ENCODE measurements at regions not wholly inside any gene's neighbourhood (a gene's known extent, or its start where the extent isn't known, plus 50 kb on each side); places are given as distances from the start of the nearest gene placed in this dataset.

DNA sequence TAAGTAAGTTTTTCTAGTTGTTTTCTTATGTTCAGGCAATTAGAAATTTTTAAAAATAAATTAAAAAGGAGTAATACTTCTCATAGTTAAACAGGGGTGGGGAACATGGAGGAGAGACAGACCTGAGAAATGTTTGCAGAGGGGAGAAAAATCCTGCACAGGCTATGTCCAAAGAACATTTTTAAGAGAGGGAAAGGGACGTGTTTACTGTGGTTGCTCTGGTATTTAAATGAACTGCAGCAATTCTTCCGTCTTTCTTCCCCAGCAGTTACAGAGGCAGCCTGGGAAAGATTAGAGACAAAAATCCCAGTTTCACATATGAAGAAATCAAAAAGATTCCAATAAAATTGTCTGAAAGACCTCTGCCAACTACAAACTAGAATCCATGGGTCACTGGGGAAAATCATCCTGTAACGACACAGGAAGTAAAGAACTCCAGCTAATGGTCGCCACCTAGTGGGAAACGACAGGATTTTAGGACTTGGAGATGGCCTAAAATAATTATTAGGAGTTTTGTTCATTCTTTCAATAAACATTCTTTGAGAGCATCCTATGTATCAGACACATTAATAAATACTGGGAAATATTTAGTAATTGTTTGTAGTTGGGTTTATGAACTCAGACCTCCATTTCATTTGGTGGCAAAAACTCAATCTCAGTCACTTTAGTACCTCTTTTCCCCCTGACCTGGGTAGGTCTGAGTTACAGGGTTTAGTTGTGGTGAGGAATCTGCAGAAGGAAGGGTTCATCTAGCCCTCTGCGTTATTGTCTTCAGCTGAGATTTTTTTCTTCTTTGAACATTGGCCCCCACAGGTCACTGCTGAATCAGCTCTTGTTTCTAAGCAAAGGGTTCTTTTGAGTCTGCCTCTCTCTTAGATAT, 69.9 kb upstream of the GOLIM4 start:
- no peak overlapping the region for H3K4me3 Mint-ChIP-seq
- no peaks in the 10 kb centered on the region for H3K9me3 Mint-ChIP-seq
- H3K27me3 Mint-ChIP-seq, result no peaks in the 10 kb centered on the region
- no peaks in the 10 kb centered on the region for H3K36me3 Mint-ChIP-seq (ENCODE audit: low read depth)
- DNase-seq, result peak; percentile 19
- ChIA-PET POLR2A (no interaction called here), CTCF (interaction anchor here (0.6 to 4.1 kb wide), 3 partner anchors 100 to 119 kb away, joined by 3 to 25 read pairs (median 3); no protein-coding TSS in a partner anchor)
- H3K4me1 Mint-ChIP-seq, result no peaks in the 10 kb centered on the region
- H3K27ac Mint-ChIP-seq, result no peak overlapping the region

DNA sequence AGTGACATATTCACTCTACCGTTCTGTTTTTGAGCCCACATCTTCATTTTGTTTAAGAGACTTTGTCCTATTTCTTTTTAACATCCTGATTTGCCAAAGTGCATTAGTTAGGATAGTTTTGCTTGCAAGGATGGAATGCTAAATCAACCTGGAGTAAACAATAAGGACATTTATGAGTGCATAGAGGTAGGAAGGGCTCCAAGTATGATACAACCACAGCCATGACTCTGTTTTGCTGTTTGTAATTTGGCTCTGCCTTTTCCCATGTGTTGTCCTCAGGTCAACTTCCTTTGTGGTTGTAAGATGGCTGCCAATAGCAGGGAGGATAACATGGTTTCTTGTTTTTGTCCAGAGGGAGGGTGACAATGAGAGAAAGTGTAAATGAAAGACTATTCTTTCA, 66.4 kb upstream of the GOLIM4 start:
- Mint-ChIP-seq H3K4me1 (no peaks in the 10 kb centered on the region), H3K36me3 (ENCODE audit: low read depth) (no peaks in the 10 kb centered on the region), H3K9me3 (no peaks in the 10 kb centered on the region), H3K4me3 (no peak overlapping the region), H3K27ac (no peak overlapping the region), H3K27me3 (peaks cover 2% of the 10 kb centered on the region)
- CTCF ChIA-PET, result no interaction called here
- DNase-seq, result no peak
- POLR2A ChIA-PET, result no interaction called here

DNA sequence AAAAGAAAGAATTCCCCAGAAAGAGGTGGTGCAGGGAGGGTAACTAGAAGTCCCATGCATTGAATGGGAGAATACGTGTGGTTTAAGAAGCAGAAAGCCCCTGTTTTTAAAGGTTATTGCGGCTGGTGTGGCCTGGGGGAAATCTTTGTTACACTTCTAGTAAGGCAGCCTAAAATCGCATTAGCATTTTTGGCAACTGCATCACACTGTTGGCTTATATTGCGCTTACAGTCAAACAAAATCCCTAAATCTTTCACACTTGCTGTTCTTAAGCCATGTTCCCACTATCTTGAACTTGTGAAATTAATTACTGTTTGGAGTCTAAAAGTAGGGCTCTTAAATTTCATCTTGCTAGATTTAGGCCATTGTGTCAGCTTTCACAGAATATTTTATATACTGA, 66.0 kb upstream of the GOLIM4 start:
- Mint-ChIP-seq H3K4me1 (no peaks in the 10 kb centered on the region), H3K27ac (no peak overlapping the region), H3K4me3 (no peak overlapping the region), H3K9me3 (no peaks in the 10 kb centered on the region), H3K27me3 (peaks cover 2% of the 10 kb centered on the region), H3K36me3 (ENCODE audit: low read depth) (no peaks in the 10 kb centered on the region)
- POLR2A ChIA-PET, result no interaction called here
- no peak for DNase-seq
- CTCF ChIA-PET, result no interaction called here

DNA sequence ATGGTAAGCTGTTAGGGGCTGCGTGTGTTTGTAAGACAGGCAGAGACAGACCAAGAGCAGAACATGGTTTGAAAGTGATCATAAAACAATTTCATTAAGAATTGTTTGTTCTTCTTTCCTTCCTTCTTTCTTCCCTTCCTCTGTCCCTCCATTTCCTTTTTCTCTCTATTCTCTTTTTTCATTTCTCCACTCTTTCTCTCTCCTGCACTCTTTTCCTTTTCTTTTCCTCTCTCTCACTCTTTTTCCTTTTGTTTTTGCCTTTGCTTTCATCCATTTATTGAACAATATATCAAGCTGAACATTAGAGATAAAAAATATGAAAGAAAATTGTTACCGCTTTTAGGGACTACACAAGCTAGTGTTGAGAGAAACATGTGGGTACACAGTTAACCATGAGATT, 62.2 kb upstream of the GOLIM4 start:
- Mint-ChIP-seq H3K4me3 (no peak overlapping the region), H3K36me3 (ENCODE audit: low read depth) (no peaks in the 10 kb centered on the region), H3K4me1 (no peaks in the 10 kb centered on the region), H3K27me3 (peaks cover 2% of the 10 kb centered on the region), H3K27ac (no peak overlapping the region), H3K9me3 (peaks cover 6% of the 10 kb centered on the region)
- no peak for DNase-seq
- ChIA-PET POLR2A (no interaction called here), CTCF (no interaction called here)

DNA sequence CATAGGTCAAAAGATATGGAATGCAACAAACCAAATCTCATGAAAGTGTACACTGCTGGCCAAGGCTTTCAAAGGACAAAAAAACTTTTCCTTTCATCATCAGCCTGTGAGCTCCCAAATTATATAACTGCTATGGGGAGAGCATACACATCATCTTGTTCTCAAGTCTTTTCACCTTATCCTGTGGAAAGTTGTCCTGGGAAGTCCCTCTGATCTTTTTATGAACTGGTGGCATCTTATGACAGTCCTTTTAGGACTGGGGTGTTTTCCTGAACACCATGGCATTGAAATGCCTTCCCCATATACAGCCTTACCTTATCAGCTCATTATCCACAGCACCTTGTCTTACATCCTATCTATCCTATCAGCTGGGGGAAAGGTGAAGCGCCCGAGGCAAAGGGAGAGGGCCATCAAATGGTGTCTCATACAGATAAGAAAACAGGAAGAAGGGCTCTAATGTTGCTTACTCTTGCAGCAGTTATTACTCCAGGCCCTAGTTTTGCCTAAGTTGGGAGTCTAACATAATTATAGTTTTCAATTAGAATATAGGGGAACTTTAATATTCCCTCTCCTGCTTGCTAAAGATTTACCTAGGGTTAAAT, 61.5 kb upstream of the GOLIM4 start:
- no peaks in the 10 kb centered on the region for H3K4me1 Mint-ChIP-seq
- H3K27me3 Mint-ChIP-seq, result peaks cover 2% of the 10 kb centered on the region
- DNase-seq, result no peak
- no peak overlapping the region for H3K4me3 Mint-ChIP-seq
- H3K27ac Mint-ChIP-seq, result no peak overlapping the region
- POLR2A ChIA-PET, result no interaction called here
- peaks cover 7% of the 10 kb centered on the region for H3K9me3 Mint-ChIP-seq
- CTCF ChIA-PET, result no interaction called here
- no peaks in the 10 kb centered on the region for H3K36me3 Mint-ChIP-seq (ENCODE audit: low read depth)

DNA sequence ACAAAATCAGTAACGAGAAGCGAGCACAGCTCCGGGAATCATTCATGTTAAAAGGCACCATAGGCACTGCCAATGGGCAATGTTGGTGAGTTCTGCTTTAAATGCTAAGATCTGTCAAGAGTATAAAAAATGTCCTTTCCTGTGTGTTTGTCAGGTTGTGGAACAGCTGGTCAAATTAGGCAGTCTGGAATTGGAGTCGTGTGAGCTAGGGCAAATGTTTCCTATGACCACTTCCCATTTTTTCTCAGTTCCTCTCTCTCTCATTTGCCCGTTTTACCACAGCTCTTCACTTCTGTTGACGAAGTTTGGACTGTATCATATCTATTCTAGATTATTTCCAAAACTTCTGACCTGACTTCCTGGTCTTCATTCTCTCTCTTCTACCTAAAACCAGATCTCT, 60.8 kb upstream of the GOLIM4 start:
- Mint-ChIP-seq H3K36me3 (ENCODE audit: low read depth) (no peaks in the 10 kb centered on the region), H3K27me3 (peaks cover 2% of the 10 kb centered on the region), H3K4me3 (no peak overlapping the region), H3K27ac (no peak overlapping the region), H3K9me3 (peaks cover 10% of the 10 kb centered on the region), H3K4me1 (no peaks in the 10 kb centered on the region)
- POLR2A ChIA-PET, result no interaction called here
- CTCF ChIA-PET, result no interaction called here
- no peak for DNase-seq

- H3K36me3 Mint-ChIP-seq (ENCODE audit: low read depth), result no peaks in the 10 kb centered on the region
- H3K9me3 Mint-ChIP-seq, result peaks cover 10% of the 10 kb centered on the region
- ChIA-PET POLR2A (no interaction called here), CTCF (no interaction called here)
- no peak overlapping the region for H3K27ac Mint-ChIP-seq
- no peaks in the 10 kb centered on the region for H3K4me1 Mint-ChIP-seq
- H3K4me3 Mint-ChIP-seq, result no peak overlapping the region
- H3K27me3 Mint-ChIP-seq, result peaks cover 2% of the 10 kb centered on the region
- no peak for DNase-seq
These were observed 59.6 kb upstream of the GOLIM4 start for GRCh38 chr3:168155303-168155702.

DNA sequence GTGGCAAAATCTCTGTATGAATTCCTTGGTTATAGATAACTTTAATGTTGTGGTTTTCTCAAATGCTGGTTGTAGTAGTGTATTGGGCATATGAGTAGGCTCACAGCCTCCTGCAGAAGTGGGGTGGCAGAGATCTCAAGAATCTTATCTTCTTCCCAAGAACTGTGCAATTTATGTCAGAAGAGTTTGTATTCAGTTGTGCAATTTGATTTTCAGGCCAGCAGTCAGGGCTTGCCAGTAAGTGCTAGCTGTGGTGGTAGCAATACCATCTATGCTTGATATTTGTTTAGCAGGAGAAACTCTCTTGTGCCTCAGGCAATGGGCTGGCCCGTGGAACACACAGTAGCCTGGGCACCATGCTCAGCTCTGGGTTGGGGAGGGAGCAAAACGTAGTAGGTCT, 58.4 kb upstream of the GOLIM4 start:
- Mint-ChIP-seq H3K4me1 (no peaks in the 10 kb centered on the region), H3K27ac (no peak overlapping the region), H3K36me3 (ENCODE audit: low read depth) (no peaks in the 10 kb centered on the region), H3K27me3 (peaks cover 2% of the 10 kb centered on the region), H3K9me3 (peaks cover 10% of the 10 kb centered on the region), H3K4me3 (no peak overlapping the region)
- POLR2A ChIA-PET, result no interaction called here
- CTCF ChIA-PET, result no interaction called here
- no peak for DNase-seq

GRCh38 chr3:168152149-168152548, 56.4 kb upstream of the GOLIM4 start:
- POLR2A ChIA-PET, result no interaction called here
- no peak overlapping the region for H3K4me3 Mint-ChIP-seq
- H3K27ac Mint-ChIP-seq, result no peak overlapping the region
- no peaks in the 10 kb centered on the region for H3K27me3 Mint-ChIP-seq
- CTCF ChIA-PET, result no interaction called here
- no peak for DNase-seq
- H3K4me1 Mint-ChIP-seq, result no peaks in the 10 kb centered on the region
- peaks cover 10% of the 10 kb centered on the region for H3K9me3 Mint-ChIP-seq
- no peaks in the 10 kb centered on the region for H3K36me3 Mint-ChIP-seq (ENCODE audit: low read depth)

Data from activated CD4-positive, alpha-beta memory T cell treated with anti-CD3 and anti-CD28 coated beads, Interleukin-2, amount 10 ng/mL, durations not matched to agents 7 days and 5 days (primary cell).